ENCODE measurements at regions not wholly inside any gene's neighbourhood (a gene's known extent, or its start where the extent isn't known, plus 50 kb on each side); places are given as distances from the start of the nearest gene placed in this dataset.

- no peak for TF ChIP-seq POLR2A (IDR thresholded peaks at IDR 0.05)
- TF ChIP-seq CTCF (IDR thresholded peaks at IDR 0.05): no peak
- no peak overlapping the region for H3K27ac ChIP-seq
- H3K4me1 ChIP-seq: no peaks in the 10 kb centered on the region
- no peak for DNase-seq
- no peak overlapping the region for H3K4me3 ChIP-seq
- no peaks in the 10 kb centered on the region for H3K9me3 ChIP-seq
- H3K36me3 ChIP-seq: no peaks in the 10 kb centered on the region
- no peaks in the 10 kb centered on the region for H3K27me3 ChIP-seq
These were observed 90.1 kb upstream of the PHOX2B start for GRCh38 chr4:41838590-41838989.

GRCh38 chr4:41835321-41835995 lies 86.9 kb upstream of the PHOX2B start:
- Histone ChIP-seq H3K4me3 (no peak overlapping the region), H3K9me3 (no peaks in the 10 kb centered on the region), H3K27me3 (no peaks in the 10 kb centered on the region), H3K27ac (no peak overlapping the region), H3K4me1 (no peaks in the 10 kb centered on the region), H3K36me3 (no peaks in the 10 kb centered on the region)
- no peak for DNase-seq
- TF ChIP-seq POLR2A (IDR thresholded peaks at IDR 0.05): no peak
- no peak for TF ChIP-seq CTCF (IDR thresholded peaks at IDR 0.05)

DNA sequence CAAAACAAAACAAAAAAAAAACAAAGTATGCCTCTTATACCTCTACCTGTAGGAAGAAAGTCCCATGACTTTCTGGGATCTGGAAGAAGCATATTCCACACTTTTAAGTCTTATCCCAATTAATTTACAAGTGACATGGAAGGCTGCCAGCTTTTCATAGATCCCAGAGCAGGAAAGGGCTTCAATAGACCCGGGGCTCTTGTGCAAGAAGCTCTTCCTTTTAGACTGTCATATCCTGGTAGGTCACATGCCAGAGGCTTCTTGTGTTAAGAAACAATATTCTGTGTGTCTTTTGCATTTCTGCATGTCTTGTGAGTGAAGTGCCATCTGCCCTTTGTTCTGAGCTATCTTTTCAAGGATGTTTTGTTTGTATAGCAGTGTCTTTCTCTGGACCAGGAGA lies 84.4 kb upstream of the PHOX2B start:
- Histone ChIP-seq H3K27me3 (no peaks in the 10 kb centered on the region), H3K36me3 (no peaks in the 10 kb centered on the region), H3K27ac (no peak overlapping the region), H3K9me3 (no peaks in the 10 kb centered on the region), H3K4me3 (no peak overlapping the region), H3K4me1 (no peaks in the 10 kb centered on the region)
- DNase-seq: no peak
- TF ChIP-seq CTCF (IDR thresholded peaks at IDR 0.05) (no peak), POLR2A (IDR thresholded peaks at IDR 0.05) (no peak)

DNA sequence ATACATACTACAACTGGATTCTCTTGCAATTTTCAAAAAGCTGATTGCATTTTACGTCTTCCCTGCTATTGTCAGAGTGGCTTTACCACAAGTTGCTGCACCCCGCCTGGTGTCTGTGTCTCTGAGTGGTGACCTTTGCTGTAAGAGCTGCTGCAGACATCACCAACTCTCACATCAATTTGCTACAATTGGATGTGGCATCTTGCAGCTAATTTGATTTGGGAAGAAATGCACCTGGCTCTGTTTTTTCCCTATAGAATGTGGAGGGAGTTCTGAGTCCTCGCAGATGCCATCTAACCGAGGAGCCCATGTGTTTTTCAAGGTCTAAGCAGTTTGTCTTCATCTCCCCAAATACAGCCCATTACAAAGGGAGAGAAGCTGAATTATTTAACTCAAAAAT lies 73.8 kb upstream of the PHOX2B start:
- Histone ChIP-seq H3K4me3 (no peak overlapping the region), H3K9me3 (no peaks in the 10 kb centered on the region), H3K27me3 (no peaks in the 10 kb centered on the region), H3K4me1 (no peaks in the 10 kb centered on the region), H3K36me3 (no peaks in the 10 kb centered on the region), H3K27ac (no peak overlapping the region)
- TF ChIP-seq POLR2A (IDR thresholded peaks at IDR 0.05) (no peak), CTCF (IDR thresholded peaks at IDR 0.05) (no peak)
- no peak for DNase-seq

DNA sequence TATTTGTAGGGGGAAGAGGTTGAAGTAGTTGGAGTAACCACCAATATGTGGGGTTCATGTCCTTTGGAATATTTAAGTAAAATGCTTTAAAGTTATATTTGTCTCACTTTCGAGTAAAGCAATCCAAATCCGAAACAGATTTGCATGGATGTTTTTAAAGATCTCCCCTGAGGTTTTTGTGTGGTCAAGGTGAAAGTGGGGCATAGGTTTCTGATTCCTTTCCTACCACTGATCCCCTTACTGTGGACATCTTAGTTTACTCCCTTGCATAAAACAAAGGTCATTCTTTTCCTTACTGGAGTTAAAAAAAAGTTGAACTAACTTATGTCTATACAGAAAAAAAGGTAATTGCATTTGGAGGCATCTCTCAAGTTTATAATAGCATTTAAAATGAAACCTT lies 71.9 kb upstream of the PHOX2B start:
- TF ChIP-seq POLR2A (IDR thresholded peaks at IDR 0.05): no peak
- TF ChIP-seq CTCF (IDR thresholded peaks at IDR 0.05): no peak
- Histone ChIP-seq H3K27me3 (no peaks in the 10 kb centered on the region), H3K4me1 (no peaks in the 10 kb centered on the region), H3K4me3 (no peak overlapping the region), H3K36me3 (no peaks in the 10 kb centered on the region), H3K27ac (no peak overlapping the region), H3K9me3 (no peaks in the 10 kb centered on the region)
- no peak for DNase-seq

GRCh38 chr4:41819621-41820020 lies 71.1 kb upstream of the PHOX2B start:
- H3K9me3 ChIP-seq: no peaks in the 10 kb centered on the region
- no peaks in the 10 kb centered on the region for H3K27me3 ChIP-seq
- DNase-seq: no peak
- TF ChIP-seq POLR2A (IDR thresholded peaks at IDR 0.05): no peak
- TF ChIP-seq CTCF (IDR thresholded peaks at IDR 0.05): no peak
- no peaks in the 10 kb centered on the region for H3K4me1 ChIP-seq
- no peak overlapping the region for H3K4me3 ChIP-seq
- no peaks in the 10 kb centered on the region for H3K36me3 ChIP-seq
- no peak overlapping the region for H3K27ac ChIP-seq
